ENCODE measurements at regions not wholly inside any gene's neighbourhood (a gene's known extent, or its start where the extent isn't known, plus 50 kb on each side); places are given as distances from the start of the nearest gene placed in this dataset.
"Not testable (repeated sequence)": the region's sequence is repeated elsewhere in the genome, so short reads cannot be mapped to it uniquely, and the experiment has no call there.

DNA sequence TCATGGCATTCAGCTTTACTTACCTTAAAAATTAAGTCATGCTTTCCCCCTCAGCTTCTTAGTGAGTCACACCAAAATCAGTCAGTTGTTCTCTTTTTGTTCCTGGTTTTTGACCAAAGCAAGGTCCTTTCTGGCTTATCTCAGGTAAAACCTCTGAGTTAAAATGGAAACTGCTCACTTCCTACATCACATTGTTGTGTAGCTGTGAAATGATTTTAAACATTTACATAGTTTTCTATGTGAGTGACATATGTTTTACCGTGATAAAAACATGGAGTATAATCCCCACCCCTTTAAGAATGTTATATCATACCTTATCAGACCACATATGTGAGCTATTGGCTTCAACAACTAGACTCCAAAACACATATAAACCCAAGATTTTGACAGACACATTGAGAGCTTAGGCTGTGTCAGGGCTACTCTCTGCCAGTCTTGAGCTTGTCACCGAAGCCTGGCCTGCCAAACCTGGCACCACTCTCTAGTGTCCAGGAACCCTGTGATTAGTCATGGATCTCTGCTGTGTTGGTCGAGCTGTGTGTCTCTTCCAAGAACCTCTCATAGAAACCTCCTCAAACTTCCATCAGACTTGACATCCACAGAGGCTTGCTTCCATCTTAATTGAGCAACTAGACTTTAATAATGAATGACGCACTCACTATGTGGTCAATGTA, 113.7 kb upstream of the FOXN2 start:
- ATAC-seq (ENCODE audit: low FRiP score) = no peak
- TF ChIP-seq CTCF (IDR thresholded peaks at IDR 0.05) = no peak
- no peak for DNase-seq (ENCODE audit: low spot score)

- not testable (repeated sequence) for DNase-seq (ENCODE audit: low spot score); ATAC-seq (ENCODE audit: low FRiP score)
These were observed 113.0 kb upstream of the FOXN2 start for GRCh38 chr2:48201435-48201834.

DNA sequence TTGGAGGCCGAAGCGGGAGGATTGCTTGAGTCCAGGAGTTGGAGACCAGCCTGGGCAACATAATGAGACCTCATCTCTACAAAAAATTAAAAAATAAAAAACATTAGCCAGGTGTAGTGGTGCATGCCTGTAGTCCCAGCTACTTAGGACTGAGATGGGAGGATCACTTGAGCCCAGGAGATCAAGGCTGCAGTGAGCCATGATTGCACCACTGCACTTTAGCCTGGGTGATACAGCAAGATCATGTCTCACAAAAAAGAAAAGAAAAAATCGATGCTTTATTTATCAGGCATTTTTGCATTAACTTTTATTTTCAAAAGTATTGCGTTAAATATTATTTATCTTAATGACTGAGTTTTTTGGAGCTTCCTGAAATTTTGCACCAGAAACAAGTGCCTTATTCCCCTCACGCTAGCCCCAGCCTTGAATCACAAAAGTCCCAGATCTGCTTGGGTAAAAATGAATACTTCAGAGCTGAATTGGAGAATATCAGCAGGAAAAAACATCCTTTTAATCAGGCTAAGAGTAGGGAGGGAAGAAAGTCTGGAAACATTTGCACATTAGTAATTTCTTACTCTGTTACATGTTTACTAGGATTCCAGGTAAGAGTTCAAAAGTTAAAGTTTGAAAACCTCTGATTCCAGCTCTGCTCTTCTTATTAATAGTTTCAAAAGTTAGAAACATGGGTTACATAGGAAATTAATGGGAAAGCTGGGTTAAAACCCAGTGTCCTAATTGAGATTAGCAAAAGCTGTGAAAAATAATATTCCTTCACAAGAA, 111.4 kb upstream of the FOXN2 start:
- ATAC-seq (ENCODE audit: low FRiP score) = no peak
- DNase-seq (ENCODE audit: low spot score) = no peak
- no peak for TF ChIP-seq CTCF (IDR thresholded peaks at IDR 0.05)

GRCh38 chr2:48203668-48204067, 110.8 kb upstream of the FOXN2 start:
- no peak for DNase-seq (ENCODE audit: low spot score)
- ATAC-seq (ENCODE audit: low FRiP score) = no peak
- TF ChIP-seq CTCF (IDR thresholded peaks at IDR 0.05) = no peak

DNA sequence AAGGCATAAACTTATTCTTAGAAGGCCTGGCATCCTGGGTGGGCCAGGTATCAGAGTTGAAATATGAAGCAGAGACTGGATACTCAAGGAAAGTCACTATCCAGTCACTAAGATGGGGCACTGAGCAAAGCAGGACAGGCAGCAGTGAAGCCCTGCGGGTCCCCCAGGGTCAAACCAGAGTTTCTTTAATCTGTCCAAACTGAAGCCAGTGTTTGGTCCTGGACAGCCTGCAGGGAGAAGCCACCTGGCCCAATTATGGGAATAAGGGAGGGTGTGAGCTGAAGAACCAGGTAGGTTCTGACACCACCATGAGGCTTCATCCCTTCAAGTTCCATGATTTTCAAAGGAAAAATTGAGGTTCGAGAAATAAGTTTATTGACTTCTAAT, 109.7 kb upstream of the FOXN2 start:
- TF ChIP-seq CTCF (IDR thresholded peaks at IDR 0.05) = no peak
- ATAC-seq (ENCODE audit: low FRiP score) (no peak), DNase-seq (ENCODE audit: low spot score) (no peak)

GRCh38 chr2:48205137-48205798, 109.2 kb upstream of the FOXN2 start:
- TF ChIP-seq CTCF (IDR thresholded peaks at IDR 0.05) = no peak
- ATAC-seq (ENCODE audit: low FRiP score) (no peak), DNase-seq (ENCODE audit: low spot score) (no peak)

DNA sequence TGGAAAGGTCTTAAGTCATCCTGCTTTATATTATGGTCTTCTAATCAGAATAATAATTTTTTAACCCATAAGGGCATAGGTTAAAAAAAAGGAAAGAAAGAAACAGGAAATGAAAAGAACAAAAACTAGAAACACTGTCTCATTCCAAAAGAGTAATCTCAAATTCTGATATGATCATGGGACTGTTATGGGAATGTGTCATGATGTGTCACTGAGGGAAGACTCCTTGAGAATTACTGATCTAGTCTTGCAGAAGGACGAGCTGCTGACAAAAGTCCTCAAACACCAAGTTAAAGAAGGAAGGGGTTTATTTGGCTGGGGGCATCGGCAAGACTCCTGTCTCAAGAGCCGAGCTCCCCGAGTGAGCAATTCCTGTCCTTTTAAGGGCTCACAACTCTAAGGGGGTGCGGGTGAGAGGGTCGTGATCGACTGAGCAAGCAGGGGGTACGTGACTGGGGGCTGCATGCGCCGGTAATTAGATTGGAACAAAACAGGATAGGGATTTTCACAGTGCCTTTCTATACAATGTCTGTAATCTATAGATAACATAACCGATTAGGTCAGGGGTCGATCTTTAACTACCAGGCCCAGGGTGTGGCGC, 108.3 kb upstream of the FOXN2 start:
- ATAC-seq (ENCODE audit: low FRiP score); DNase-seq (ENCODE audit: low spot score): not testable (repeated sequence)

Measured in omental fat pad (tissue), 3 donors.